Stimulated activated CD8-positive, alpha-beta memory T cell treated with anti-CD3 and anti-CD28 coated beads, Interleukin-15, amount 100 ng/mL, for 1 hour (primary cell): ENCODE measurements at regions not wholly inside any gene's neighbourhood (a gene's known extent, or its start where the extent isn't known, plus 50 kb on each side); places are given as distances from the start of the nearest gene placed in this dataset.
"Not testable (repeated sequence)": the region's sequence is repeated elsewhere in the genome, so short reads cannot be mapped to it uniquely, and the experiment has no call there.

ENCODE experiments used
- DNase-seq: peaks from one replicate; pipeline ENCODE4 v3.0.0-alpha.2; 2020; ENCODE audit warnings: low read depth

DNA sequence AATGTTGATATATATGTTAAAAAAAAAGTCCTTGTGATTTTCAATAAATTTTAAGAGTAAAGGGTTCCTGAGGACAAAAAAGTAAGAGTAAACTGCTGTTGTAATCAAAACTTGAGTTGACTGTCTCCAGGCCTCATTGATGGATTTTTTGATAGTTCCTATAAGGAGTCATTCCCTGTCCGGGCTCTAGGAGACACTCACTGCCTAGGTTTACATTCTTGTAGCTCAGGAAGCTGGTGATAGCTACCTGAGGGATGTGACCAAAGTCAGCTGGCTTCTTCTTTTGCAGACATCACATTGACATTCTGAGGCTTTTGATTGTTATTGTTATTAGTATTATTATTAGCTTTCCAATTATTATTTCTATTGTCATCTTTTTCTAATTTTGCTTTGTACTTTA lies 116.5 kb upstream of the FBXL7 start:
- no peak for DNase-seq

DNA sequence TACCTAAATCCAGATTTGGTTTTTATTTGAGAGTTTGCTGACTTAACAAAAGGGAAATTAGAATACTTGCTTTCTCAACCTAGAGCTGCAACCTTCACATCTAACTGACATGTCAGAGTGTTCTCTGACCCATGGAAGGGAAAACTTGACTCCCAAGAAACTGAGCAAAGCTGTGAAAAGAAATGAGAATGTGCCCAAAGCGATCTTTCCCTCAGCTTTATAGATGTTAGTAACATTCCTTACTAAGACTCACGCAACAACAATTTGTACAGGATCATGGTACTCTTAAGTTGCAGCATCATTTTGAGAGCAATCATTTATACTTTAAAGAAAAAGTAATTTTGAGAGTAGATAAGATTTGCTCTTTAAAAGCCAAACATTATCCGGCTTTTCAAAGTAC lies 117.0 kb upstream of the FBXL7 start:
- no peak for DNase-seq

DNA sequence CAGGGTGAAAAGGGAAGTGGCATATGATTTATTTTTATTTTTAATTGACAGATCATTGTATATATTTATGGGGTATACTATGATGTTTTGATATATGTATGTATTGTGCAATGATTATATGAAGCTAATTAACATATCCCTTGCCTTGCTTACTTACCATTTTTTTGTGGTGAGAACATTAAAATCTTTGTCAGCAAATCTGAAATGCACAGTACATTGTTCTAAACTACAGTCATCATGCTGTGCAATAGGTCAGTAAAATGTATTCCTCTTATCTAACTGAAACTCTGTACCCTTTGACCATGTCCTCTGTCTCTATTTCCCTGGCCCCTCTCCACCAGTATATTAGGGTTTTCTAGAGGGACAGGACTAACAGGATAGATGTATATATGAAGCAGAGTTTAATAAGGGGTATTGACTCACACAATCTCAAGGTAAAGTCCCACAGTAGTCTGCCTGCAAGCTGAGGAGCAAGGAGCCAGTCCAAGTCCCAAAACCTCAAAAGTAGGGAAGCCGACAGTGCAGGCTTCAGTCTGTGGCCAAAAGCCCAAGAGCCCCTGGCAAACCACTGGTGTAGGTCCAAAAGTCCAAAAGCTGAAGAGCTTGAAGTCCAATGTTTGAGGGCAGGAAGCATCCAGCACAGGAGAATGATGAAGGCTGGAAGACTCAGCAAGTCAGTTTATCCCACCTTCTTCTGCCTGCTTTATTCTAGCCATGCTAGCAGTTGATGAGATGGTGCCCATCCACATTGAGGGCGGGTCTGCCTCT lies 122.2 kb upstream of the FBXL7 start:
- DNase-seq, result no peak

DNA sequence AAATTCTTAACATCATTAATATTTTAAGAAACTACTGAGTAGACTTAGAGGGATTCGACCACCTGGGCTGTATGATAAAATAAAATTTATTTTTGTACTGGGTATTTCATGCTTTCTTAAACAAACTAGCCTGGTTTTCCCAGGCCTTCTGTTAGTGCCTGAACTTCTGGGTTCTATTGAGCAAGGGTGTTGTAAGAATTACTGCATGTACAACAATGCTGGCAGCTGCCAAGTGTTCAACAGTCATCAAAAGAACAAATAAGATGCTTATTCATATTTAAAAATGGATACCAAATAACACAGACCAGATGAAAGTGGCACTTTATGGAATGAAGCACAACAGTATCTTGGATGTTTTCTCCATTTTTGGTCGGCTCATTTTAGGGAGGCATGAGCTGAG lies 123.2 kb upstream of the FBXL7 start:
- DNase-seq, result no peak

DNA sequence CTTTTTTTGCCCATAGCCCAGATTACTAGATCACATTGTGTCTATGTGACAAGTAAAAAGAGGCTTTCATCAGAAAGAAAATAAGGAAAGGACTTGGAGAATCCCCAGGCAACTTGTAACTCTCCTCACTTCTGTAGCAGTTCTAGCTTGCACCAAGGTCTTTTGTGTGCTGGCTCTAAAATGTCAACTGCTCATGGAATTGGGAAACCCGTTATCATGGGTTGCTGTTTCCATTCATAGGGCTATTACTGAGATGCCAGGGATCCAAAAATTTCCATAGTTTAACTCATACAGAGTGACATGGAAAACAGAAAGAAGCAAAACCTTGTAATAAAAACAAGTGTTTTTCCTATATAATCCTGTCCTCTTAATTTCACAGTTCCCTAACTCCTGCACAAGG lies 123.9 kb upstream of the FBXL7 start:
- no peak for DNase-seq

DNA sequence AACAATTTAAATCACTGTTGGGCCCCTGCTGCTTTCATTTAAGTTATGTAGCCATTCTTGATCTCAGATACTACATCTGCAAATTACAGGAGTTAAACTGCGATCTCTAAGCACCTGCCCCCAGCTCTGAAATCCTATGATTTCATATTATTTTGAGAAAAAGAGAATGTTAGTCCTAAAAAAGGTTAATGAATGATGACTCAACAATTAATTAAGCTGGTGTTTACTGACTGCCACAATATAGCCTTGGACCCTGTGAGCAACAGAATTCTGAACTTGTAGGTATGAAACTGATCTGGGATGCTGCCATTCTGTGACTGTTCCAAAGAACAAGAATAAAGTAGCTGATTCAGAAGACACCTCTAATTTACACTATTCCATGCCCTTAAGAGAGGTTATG lies 124.4 kb upstream of the FBXL7 start:
- DNase-seq, result no peak

DNA sequence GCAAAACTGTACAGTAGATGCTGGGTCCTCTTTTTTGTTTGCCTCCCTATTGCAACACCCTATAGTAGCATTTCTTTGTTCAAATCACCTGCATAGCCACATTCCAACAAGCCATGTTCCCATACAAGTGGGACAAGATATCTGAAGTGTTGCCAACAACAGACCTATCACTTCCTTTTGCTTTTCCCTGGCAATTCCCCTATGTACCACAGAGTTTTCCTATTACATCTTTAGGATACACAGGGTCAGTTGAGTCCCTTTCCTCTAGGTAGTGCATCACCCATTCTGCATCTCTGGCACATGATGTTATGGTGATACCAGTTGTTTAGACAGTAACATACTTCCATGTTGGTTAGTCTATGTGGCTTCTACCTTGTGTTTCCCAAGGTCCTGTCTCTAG lies 125.1 kb upstream of the FBXL7 start:
- no peak for DNase-seq

DNA sequence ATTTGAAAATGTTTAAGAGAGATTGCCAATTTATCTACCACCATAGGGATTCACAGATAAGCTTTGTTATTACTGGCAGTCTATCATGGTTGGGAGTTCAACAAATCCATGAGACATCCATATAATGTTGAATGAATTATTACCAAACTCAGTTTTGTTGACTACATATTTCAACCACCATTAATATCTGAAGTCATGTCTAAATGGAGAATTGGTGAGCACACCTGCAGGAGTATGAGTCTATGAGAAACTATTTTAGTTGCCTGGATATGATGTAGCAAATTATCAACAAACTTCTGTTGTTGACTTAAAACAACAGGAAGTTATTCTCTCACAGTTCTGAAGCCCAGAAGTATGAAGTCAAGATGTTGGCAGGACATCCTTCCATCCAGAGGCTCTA lies 126.8 kb upstream of the FBXL7 start:
- DNase-seq, result no peak

DNA sequence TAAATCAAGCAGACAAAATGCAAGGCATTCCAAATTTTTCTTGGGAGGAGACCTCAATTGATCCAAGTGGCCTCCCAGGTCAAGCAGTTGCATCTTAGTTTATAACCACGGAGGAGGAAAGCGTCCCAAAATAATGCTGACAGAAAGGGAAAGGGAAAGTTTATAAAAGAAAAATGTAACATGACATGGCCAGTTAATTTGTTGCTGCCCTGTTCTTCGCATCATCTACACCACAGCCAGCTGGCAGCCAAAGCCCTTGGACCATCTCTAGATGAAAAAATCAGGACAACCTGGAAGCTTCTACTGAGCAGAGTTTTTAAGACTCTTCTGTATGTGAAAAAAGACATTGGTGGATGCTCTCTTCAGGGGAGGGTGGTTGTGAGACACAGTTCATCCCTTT lies 128.8 kb upstream of the FBXL7 start:
- no peak for DNase-seq

DNA sequence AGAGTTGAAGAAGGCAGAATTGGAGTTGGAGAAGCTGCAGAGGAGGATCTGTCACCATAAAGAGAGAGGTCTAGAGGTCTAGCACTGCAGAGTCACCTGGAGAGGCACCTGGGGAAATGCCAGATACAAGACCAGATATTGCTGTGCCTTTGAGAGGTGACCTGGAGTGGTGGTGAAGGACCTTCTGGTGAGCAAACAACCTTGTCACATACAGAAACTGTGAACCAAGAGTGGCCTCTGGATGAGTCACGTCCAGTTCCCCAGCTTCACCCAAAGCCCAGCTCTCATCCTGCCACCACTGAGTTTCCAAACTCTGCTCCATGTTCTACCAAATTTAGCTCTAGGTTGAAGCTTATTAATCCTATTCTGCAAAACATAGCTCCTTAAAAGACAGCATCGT lies 131.1 kb upstream of the FBXL7 start:
- no peak for DNase-seq

DNA sequence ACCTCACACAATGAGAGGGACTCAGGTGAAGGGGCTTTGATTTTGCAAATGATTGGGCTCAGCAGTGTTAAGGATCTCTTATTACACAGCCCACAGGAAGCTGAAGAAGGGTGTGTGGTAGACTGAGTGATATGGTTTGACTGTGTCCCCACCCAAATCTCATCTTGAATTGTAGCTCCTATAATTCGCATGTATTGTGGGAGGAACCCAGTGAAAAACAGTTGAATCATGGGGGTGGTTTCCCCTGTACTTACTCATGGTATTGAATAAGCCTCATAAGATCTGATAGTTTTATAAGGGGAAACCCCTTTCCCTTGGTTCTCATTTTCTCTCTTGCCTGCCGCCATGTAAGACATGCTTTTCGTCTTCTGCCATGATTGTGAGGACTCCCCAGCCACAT lies 132.5 kb upstream of the FBXL7 start:
- no peak for DNase-seq

DNA sequence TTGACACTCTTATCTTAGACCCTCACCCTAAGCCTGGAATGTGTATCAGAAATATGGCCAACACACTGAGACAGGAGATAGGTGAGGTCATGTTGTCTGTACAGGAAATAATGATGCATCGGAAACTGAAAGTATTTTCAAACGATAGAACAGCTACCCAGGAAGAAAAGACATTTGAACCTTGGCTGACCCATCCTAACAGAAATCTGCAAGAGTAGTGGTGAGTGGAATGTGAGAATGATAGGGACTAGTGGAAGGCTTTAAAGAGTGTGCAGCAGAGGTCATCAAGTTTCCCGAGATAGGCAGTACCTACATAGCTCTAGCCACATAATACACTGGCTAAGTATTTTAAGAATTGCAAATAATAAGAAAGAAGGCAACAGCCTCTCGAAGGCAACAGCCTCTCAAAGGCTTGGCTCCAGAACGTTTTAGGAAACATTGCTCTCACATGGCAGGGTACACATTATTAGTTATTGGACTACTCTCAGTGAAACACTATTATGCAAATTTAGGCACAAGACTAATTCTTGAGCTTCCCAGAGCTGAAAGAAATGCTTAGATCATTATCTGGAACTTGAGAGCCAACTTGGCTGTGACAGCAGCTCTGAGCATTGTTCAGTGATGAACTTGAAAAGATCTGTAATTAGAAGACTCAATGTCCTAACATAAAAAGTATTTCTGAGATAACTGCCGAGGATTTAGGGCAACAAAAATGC lies 133.1 kb upstream of the FBXL7 start:
- no peak for DNase-seq

DNA sequence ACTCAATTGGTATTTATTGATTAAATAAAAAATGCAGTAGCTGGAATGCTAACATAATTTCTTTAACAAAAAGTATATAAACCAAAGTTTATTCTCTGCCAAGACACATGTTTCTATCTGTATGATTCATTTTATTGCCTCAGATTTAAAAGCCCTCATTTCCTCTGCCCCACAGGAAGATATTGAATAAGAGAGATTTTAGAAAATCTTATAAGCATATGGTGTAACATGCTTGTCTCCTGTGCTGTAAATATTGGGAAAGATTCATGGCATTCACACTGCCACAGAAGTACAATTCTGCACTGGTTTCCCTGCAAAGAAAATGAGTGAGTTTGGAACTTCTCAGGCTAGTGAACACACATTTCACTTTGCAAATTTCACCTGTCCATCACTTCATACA lies 134.9 kb upstream of the FBXL7 start:
- no peak for DNase-seq

DNA sequence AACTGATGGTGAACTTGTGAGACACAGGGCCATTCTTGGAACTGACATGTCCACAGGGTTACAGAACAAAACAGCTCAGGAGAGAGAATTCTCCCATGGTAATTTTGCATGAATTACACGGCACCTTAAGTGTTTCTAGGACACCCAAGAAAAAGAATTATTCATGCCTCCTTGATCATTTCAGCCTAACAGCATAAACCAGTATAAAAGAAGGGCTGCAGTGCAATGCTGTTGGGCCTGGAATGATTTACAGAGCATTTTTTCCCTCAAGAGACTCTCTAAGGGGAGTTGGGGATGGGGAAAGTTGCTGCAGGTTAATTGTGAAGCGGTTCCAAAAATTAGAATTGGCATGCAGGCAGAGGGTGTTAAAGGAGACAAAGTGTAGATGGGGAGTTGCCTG lies 136.4 kb upstream of the FBXL7 start:
- no peak for DNase-seq

DNA sequence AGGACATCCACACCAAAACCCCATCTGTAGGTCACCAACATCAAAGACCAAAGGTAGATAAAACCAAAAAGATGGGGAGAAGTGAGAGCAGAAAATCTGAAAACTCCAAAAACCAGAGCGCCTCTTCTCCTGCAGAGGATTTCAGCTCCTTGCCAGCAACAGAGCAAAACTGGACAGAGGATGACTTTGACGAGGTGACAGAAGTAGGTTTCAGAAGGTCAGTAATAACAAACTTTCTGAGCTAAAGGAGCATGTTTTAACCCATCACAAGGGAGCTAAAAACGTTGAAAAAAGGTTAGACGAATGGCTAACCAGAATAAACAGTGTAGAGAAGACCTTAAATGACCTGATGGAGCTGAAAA lies 142.9 kb upstream of the FBXL7 start:
- DNase-seq, result not testable (repeated sequence)

DNA sequence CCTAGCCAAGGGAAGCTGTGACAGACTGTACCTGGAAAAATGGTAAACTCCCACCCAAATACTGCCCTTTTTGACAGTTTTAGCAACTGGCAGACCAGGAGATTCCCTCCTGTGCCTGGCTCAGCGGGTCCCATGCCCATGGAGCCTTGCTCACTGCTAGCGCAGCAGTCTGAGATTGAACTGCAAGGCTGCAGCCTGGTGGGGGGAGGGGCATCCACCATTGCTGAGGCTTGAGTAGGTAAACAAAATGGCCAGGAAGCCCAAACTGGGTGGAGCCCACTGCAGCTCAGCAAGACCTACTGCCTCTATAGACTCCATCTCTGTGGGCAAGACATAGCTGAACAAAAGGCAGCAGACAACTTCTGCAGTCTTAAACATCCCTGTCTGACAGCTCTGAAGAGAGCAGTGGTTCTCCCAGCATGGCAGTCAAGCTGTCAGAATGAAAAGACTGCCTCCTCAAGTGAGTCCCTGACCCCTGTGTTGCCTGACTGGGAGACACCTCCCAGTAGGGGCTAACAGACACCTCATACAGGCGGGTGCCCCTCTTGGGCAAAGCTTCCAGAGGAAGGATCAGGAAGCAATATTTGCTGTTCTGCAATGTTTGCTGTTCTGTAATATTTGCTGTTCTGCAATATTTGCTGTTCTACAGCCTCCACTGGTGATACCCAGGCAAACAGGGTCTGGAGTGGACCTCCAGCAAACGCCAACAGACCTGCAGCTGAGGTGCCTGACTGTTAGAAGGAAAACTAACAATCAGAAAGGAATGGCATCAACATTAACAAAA lies 143.5 kb upstream of the FBXL7 start:
- not testable (repeated sequence) for DNase-seq

DNA sequence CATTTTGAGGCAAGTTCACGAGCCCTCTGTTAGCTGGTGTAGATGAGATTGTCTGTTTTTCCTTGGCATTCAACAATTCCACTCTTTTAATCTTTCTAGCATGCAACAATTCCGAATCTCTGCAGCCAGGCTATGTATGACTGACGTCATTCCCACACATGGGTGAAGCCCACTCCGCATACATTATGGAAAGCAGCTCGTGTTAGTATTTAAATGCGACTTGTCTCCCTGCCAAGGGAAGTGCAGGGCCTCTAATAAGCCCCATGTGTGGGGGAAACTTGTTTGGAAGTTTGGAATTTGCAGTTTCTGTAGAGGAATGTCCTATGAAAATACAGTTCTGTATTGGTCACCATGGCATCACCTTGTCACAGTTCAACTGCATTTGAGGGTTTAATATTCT lies 146.0 kb upstream of the FBXL7 start:
- DNase-seq, result no peak

DNA sequence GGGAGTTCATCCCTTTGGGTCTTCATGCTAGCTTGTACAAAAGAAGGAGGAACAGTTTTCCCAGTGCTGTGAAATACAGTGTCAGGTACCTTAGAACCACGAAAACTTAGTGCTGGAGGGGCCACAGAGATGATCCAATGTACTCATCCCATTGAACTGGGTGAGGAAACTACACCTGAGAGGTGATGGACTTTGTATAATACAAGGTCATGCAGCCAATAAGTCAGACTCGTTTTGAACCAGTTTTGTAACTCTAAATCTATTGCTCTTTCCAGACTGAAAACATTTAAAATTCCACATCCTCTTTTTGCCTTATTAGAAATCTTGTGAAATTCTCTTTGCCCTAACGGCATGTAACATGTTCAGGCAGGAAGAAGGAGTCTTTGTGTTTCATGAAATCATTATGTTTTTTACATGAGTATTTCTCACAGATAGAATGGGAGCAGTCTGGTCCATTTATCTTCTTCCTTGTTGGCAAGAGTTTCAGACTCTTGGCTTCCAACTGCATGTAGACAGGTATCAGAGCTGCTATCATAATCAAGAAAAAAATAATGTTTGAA lies 146.8 kb upstream of the FBXL7 start:
- no peak for DNase-seq

DNA sequence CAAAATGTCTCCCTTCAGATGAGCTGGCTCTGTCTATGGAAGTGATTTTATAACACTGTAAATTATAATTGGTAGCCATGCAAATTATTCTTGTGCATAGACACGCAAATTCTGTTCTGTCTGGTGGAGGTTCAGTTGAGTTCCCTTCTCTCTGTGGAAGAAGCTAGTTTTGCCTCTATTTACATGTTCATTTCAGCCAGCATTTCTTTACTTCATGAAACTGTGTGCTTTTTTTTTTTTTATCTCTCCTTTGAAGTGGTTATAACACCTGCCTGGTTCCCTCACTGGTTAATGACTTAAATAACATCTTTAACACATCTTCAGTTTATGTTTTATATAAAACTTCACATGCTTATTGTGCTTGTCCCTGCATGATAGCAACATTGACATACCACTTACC lies 149.4 kb upstream of the FBXL7 start:
- no peak for DNase-seq

DNA sequence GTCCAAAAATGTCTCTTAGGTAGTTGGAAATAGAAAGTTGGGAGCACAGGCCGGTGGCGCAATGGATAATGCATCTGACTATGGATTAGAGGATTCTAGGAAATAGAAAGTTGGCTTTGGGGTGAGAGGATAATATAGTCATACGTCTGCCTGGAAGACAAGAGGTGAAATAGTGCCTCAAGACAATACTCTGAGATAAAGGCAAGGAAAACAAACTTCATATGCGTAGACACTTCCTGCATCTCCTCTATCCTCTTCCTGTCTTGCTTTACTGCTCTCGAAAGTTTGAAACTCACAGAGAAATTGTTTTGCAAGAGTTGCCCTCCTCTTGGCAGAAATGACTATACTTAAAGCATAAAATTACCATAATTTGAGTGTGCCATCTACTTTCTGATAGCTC lies 153.2 kb upstream of the FBXL7 start:
- DNase-seq, result no peak

DNA sequence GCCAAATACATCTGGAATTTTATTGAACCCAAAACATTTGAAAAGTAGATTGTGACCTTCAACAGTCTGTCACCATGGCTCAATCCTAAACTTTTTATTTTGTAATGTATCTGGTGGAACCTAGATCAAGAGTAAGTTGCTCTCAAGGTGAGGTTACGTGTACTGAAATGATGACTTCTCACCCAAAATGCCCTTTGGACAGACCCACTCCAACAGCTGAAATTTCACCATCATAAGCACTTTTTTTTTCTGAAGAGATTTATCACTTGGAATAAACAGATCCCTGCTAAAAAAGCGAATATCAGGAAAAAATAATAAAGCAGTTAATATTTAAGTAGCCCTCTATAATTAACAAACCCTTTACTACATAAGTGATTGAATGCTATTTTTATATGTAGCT lies 155.0 kb upstream of the FBXL7 start:
- DNase-seq, result no peak

DNA sequence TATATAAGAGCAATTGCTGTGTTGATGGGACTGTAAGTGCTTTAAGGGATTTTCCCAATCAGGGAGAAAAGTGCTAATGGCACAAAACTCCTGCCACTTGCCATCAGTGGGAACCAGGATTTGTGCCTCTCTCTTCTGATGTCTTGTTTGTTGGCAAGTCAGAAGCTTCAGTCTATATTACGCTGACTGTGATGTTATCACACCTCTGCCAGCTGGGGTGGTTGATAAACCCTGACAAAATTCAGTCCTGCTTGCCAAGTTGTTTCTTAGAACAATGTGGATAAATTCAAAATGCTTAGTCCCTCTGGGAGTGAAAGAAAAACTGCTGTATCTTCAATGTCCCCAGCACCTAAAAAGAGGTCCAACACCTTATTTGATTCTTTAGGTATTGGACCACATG lies 161.4 kb upstream of the FBXL7 start:
- no peak for DNase-seq
